DND-41 (cell line): ENCODE measurements at regions not wholly inside any gene's neighbourhood (a gene's known extent, or its start where the extent isn't known, plus 50 kb on each side); places are given as distances from the start of the nearest gene placed in this dataset.
"Not testable (repeated sequence)": the region's sequence is repeated elsewhere in the genome, so short reads cannot be mapped to it uniquely, and the experiment has no call there.

Experiments used
- ATAC-seq: fragments of 200-7000 bp; cut with Tn5 transposase; 3 replicates; pipeline ENCODE4 v1.9.1; 2021; ENCODE audit warnings: low read depth; ENCODE audit not compliant: insufficient read depth
- DNase-seq: peaks from one replicate; pipeline ENCODE4 v3.0.0-alpha.2; 2020
- H2AFZ ChIP-seq: 2 replicates; pipeline ENCODE4 v1.6.0; 2012; ENCODE audit warnings: low read depth, low read length
- H3K27ac ChIP-seq: 2 replicates; pipeline ENCODE4 v1.5.1; 2012; ENCODE audit warnings: low read length, inconsistent platforms
- H3K27me3 ChIP-seq: fragments of 200-600 bp; sonication (generic); 2 replicates; pipeline ENCODE4 v1.6.0; 2012; ENCODE audit warnings: low read length, mild to moderate bottlenecking, inconsistent platforms; ENCODE audit not compliant: insufficient read depth, poor library complexity
- H3K36me3 ChIP-seq: 2 replicates; pipeline ENCODE4 v1.5.1; 2012; ENCODE audit warnings: low read length, inconsistent platforms; ENCODE audit not compliant: insufficient read depth
- H3K4me1 ChIP-seq: 2 replicates; pipeline ENCODE4 v1.5.1; 2012; ENCODE audit warnings: mild to moderate bottlenecking, low read length; ENCODE audit not compliant: insufficient read depth
- H3K4me2 ChIP-seq: 2 replicates; pipeline ENCODE4 v1.6.0; 2012; ENCODE audit warnings: mild to moderate bottlenecking, moderate library complexity, low read length, inconsistent platforms; ENCODE audit not compliant: insufficient read depth
- H3K4me3 ChIP-seq, 2 experiments: fragments of 200-600 bp in 1 of 2; shearing (Covaris generic) in 1 of 2; 2 replicates each; pipeline ENCODE4 v1.5.1; 2012 to 2016; ENCODE audit warnings: inconsistent platforms in 2 of 2, low read length in 2 of 2, mild to moderate bottlenecking in 2 of 2, low read depth in 1 of 2, moderate library complexity in 1 of 2
- H3K79me2 ChIP-seq: 2 replicates; pipeline ENCODE4 v1.6.0; 2012; ENCODE audit warnings: low read length, inconsistent platforms; ENCODE audit not compliant: insufficient read depth
- H3K9ac ChIP-seq: 2 replicates; pipeline ENCODE4 v1.6.0; 2012; ENCODE audit warnings: low read depth, mild to moderate bottlenecking, inconsistent platforms, low read length, moderate library complexity
- H3K9me3 ChIP-seq: 2 replicates; pipeline ENCODE4 v1.5.1; 2012; ENCODE audit warnings: low read length, moderate library complexity, mild to moderate bottlenecking, inconsistent platforms; ENCODE audit not compliant: insufficient read depth, severe bottlenecking
- H4K20me1 ChIP-seq: 2 replicates; pipeline ENCODE4 v1.6.0; 2012; ENCODE audit warnings: low read length; ENCODE audit not compliant: insufficient read depth
- CTCF ChIP-seq: IDR thresholded peaks from 2 replicates; pipeline ENCODE4 v1.5.1; 2012; ENCODE audit warnings: borderline replicate concordance, low read length, moderate library complexity, mild to moderate bottlenecking; ENCODE audit not compliant: poor library complexity, severe bottlenecking; ENCODE audit errors: extremely low read depth
- EZH2 ChIP-seq: IDR thresholded peaks from 3 replicates; pipeline ENCODE4 v1.6.1; 2012; ENCODE audit warnings: borderline replicate concordance, low read depth, mild to moderate bottlenecking, moderate library complexity, low read length, inconsistent platforms; ENCODE audit not compliant: severe bottlenecking

- Histone ChIP-seq H3K4me2 (no peak overlapping the region), H2AFZ (no peak overlapping the region)
- TF ChIP-seq EZH2 (no peak), CTCF (no peak)
Observed at GRCh38 chr6:85004361-85004995, 240.1 kb upstream of the TBX18 start.

GRCh38 chr6:85002847-85003246 lies 238.4 kb upstream of the TBX18 start:
- H3K9me3 ChIP-seq, result no peaks in the 10 kb centered on the region
- H3K4me1 ChIP-seq, result peaks cover 6% of the 10 kb centered on the region; the same call in 1 of the 2 replicates
- H3K4me2 ChIP-seq, result no peak overlapping the region
- H4K20me1 ChIP-seq, result no peaks in the 10 kb centered on the region
- no peaks in the 10 kb centered on the region for H3K79me2 ChIP-seq
- no peak overlapping the region for H3K9ac ChIP-seq
- no peak overlapping the region for H3K4me3 ChIP-seq
- H3K27me3 ChIP-seq, result no peaks in the 10 kb centered on the region
- no peak for TF ChIP-seq CTCF
- TF ChIP-seq EZH2, result no peak
- H3K36me3 ChIP-seq, result no peaks in the 10 kb centered on the region
- H2AFZ ChIP-seq, result no peak overlapping the region
- ATAC-seq, result no peak
- H3K27ac ChIP-seq, result no peak overlapping the region
- no peak for DNase-seq

More at GRCh38 chr6:85004361-85004995, 240.1 kb upstream of the TBX18 start:
- Histone ChIP-seq H3K27ac (no peak overlapping the region), H3K36me3 (no peaks in the 10 kb centered on the region), H3K9ac (no peak overlapping the region), H3K4me1 (peaks cover 6% of the 10 kb centered on the region; the same call in 1 of the 2 replicates), H3K27me3 (no peaks in the 10 kb centered on the region), H3K4me3 (no peak overlapping the region), H4K20me1 (no peaks in the 10 kb centered on the region), H3K9me3 (no peaks in the 10 kb centered on the region), H3K79me2 (no peaks in the 10 kb centered on the region)
- DNase-seq (no peak), ATAC-seq (no peak)

GRCh38 chr6:85000001-85000400 lies 235.6 kb upstream of the TBX18 start:
- H3K79me2 ChIP-seq, result no peaks in the 10 kb centered on the region
- no peak overlapping the region for H3K9ac ChIP-seq
- ATAC-seq (no peak), DNase-seq (no peak)
- no peaks in the 10 kb centered on the region for H4K20me1 ChIP-seq
- no peaks in the 10 kb centered on the region for H3K36me3 ChIP-seq
- H3K27ac ChIP-seq, result no peak overlapping the region
- no peak overlapping the region for H2AFZ ChIP-seq
- TF ChIP-seq CTCF, result no peak
- no peak for TF ChIP-seq EZH2
- H3K4me1 ChIP-seq, result peaks cover under 1% of the 10 kb centered on the region; the same call in 1 of the 2 replicates
- no peak overlapping the region for H3K4me2 ChIP-seq
- H3K9me3 ChIP-seq, result no peaks in the 10 kb centered on the region
- H3K4me3 ChIP-seq, result no peak overlapping the region
- H3K27me3 ChIP-seq, result no peaks in the 10 kb centered on the region

GRCh38 chr6:84998223-84998622 lies 233.8 kb upstream of the TBX18 start:
- Histone ChIP-seq H3K79me2 (no peaks in the 10 kb centered on the region), H4K20me1 (no peaks in the 10 kb centered on the region), H3K27me3 (no peaks in the 10 kb centered on the region), H3K9me3 (no peaks in the 10 kb centered on the region), H3K36me3 (no peaks in the 10 kb centered on the region), H3K4me2 (no peak overlapping the region), H3K4me3 (no peak overlapping the region), H3K27ac (no peak overlapping the region), H2AFZ (no peak overlapping the region), H3K9ac (no peak overlapping the region), H3K4me1 (no peaks in the 10 kb centered on the region)
- ATAC-seq (no peak), DNase-seq (no peak)
- TF ChIP-seq CTCF, result no peak
- TF ChIP-seq EZH2, result no peak

GRCh38 chr6:84988766-84989165 lies 224.4 kb upstream of the TBX18 start:
- not testable (repeated sequence) for H3K9me3 ChIP-seq, H3K27me3 ChIP-seq, H3K9ac ChIP-seq, H3K79me2 ChIP-seq, ATAC-seq, H3K27ac ChIP-seq, H3K4me1 ChIP-seq, H2AFZ ChIP-seq, H3K36me3 ChIP-seq, H3K4me3 ChIP-seq, H4K20me1 ChIP-seq, H3K4me2 ChIP-seq, DNase-seq
